K562 (cell line): ENCODE measurements at regions not wholly inside any gene's neighbourhood (a gene's known extent, or its start where the extent isn't known, plus 50 kb on each side); places are given as distances from the start of the nearest gene placed in this dataset.

Experiments
- ATAC-seq: fragments of 200-7000 bp; cut with Tn5 transposase; 3 replicates; pipeline ENCODE4 v1.9.1; 2020; ENCODE audit warnings: moderate library complexity
- BruUV-seq: library from RNA; stranded (reverse); fragments of 400-500 nt; replicated peaks from 2 replicates; lab custom pipeline; 2021; lab: Mats Ljungman, UMichigan
- CTCF ChIA-PET: fragments of 300-600 bp; formaldehyde crosslinking; extraction: SDS; loops from one replicate; lab custom pipeline; 2021; ENCODE audit warnings: low intra/inter-chr PET ratio; lab: Yijun Ruan, JAX
- POLR2A ChIA-PET: fragments of 300-600, 350-650 bp; sonication (Branson Sonifier 250); formaldehyde crosslinking; extraction: SDS; loops from one replicate; lab custom pipeline; 2021; ENCODE audit warnings: antibody characterized with exemption, inconsistent platforms; lab: Yijun Ruan, JAX
- DNase-seq, 4 experiments: peaks; one replicate each; pipeline versions ENCODE4 v3.0.0 to v3.0.0-alpha.2; 2011 to 2018; ENCODE audit warnings: low spot score in 3 of 4, mixed read lengths in 3 of 4; ENCODE audit errors: extremely low read depth in 1 of 4
- FAIRE-seq: peaks from 2 replicates; lab custom pipeline; 2011; peaks lifted over from hg19 to GRCh38; lab: Jason Lieb, UNC
- H2AFZ ChIP-seq: 2 replicates; pipeline ENCODE4 v1.6.0; 2011; ENCODE audit warnings: low read depth, low read length, control low read depth, inconsistent platforms
- H3K27ac ChIP-seq: fragments of 200-600 bp; 3 replicates; pipeline ENCODE4 v1.8.0; 2011; ENCODE audit warnings: low read depth, mild to moderate bottlenecking, control low read depth, inconsistent platforms, low read length, moderate library complexity, mixed read lengths; ENCODE audit errors: extremely low read depth
- H3K27me3 ChIP-seq, 2 experiments: fragments of 300-600 bp in 1 of 2; 2 replicates in 1 of 2; 3 replicates in 1 of 2; pipeline versions ENCODE4 v1.6.0 to v1.8.0; 2011; ENCODE audit warnings: inconsistent platforms in 2 of 2, low read length in 2 of 2, mild to moderate bottlenecking in 1 of 2, mixed read lengths in 1 of 2, moderate library complexity in 1 of 2; ENCODE audit not compliant: control insufficient read depth in 2 of 2, insufficient read depth in 2 of 2
- H3K36me3 ChIP-seq: fragments of 300-600 bp; 3 replicates; pipeline ENCODE4 v1.8.0; 2011; ENCODE audit warnings: mild to moderate bottlenecking, low read length, inconsistent platforms; ENCODE audit not compliant: control insufficient read depth, insufficient read depth
- H3K4me1 ChIP-seq, 2 experiments: fragments of 200-600 bp in 1 of 2; replicated peaks in 1 of 2; 2 replicates in 1 of 2; 3 replicates in 1 of 2; pipeline versions ENCODE4 v1.5.1 to v1.8.0; 2011; ENCODE audit warnings: inconsistent platforms in 2 of 2, low read length in 2 of 2, mild to moderate bottlenecking in 1 of 2, mixed read lengths in 1 of 2, moderate library complexity in 1 of 2; ENCODE audit not compliant: control insufficient read depth in 2 of 2, insufficient read depth in 2 of 2
- H3K4me2 ChIP-seq: 2 replicates; pipeline ENCODE4 v1.6.1; 2011; ENCODE audit warnings: low read length, control low read depth, inconsistent platforms, mixed read lengths; ENCODE audit not compliant: insufficient read depth
- H3K4me3 ChIP-seq: fragments of 200-600 bp; sonication (generic), shearing (Covaris generic); 2 replicates; pipeline ENCODE4 v1.5.1; 2016; ENCODE audit warnings: control low read depth, inconsistent platforms
- H3K79me2 ChIP-seq: fragments of 200-600 bp; 3 replicates; pipeline ENCODE4 v1.8.0; 2011; ENCODE audit warnings: low read length, inconsistent platforms; ENCODE audit not compliant: control insufficient read depth, insufficient read depth
- H3K9ac ChIP-seq, 2 experiments: 2 replicates each; pipeline versions ENCODE4 v1.6.0 to v1.6.1; 2011; ENCODE audit warnings: low read depth in 2 of 2, low read length in 2 of 2, control low read depth in 1 of 2, inconsistent platforms in 1 of 2, mild to moderate bottlenecking in 1 of 2, mixed read lengths in 1 of 2; ENCODE audit not compliant: insufficient read depth in 1 of 2
- H3K9me1 ChIP-seq: one replicate; pipeline ENCODE4 v1.6.0; 2011; ENCODE audit warnings: inconsistent platforms, mild to moderate bottlenecking, low read length, moderate library complexity; ENCODE audit not compliant: control insufficient read depth, insufficient read depth
- H3K9me3 ChIP-seq: replicated peaks from 2 replicates; pipeline ENCODE4 v1.5.1; 2011; ENCODE audit warnings: low read depth, low read length, inconsistent platforms; ENCODE audit not compliant: control insufficient read depth, insufficient read depth
- H4K20me1 ChIP-seq: replicated peaks from 2 replicates; pipeline ENCODE4 v1.6.1; 2011; ENCODE audit warnings: low read length, inconsistent platforms, mixed read lengths; ENCODE audit not compliant: control insufficient read depth, insufficient read depth
- FOXP1 ChIP-seq: sonication (generic); formaldehyde crosslinking; IDR thresholded peaks from 2 replicates; pipeline ENCODE4 v1.8.0; 2022; ENCODE audit warnings: mild to moderate bottlenecking, missing genetic modification reagents
- HCFC1 ChIP-seq: IDR thresholded peaks from 2 replicates; pipeline ENCODE4 v1.6.1; 2012; ENCODE audit warnings: low read depth, low read length, improper control_type of control experiment
- KAT7 ChIP-seq: sonication (generic); formaldehyde crosslinking; IDR thresholded peaks from 2 replicates; pipeline ENCODE4 v1.8.0; 2022; ENCODE audit warnings: missing genetic modification reagents, mild to moderate bottlenecking, borderline replicate concordance
- POLR2B ChIP-seq: fragments of 450-650 bp; IDR thresholded peaks from 2 replicates; pipeline ENCODE4 v1.6.1; 2018; ENCODE audit warnings: low read depth; ENCODE audit not compliant: partially characterized antibody
- ZNF143 ChIP-seq: sonication (generic); formaldehyde crosslinking; IDR thresholded peaks from 2 replicates; pipeline ENCODE4 v1.9.0; 2022; ENCODE audit warnings: mild to moderate bottlenecking, missing genetic modification reagents
- WGBS: fragments of 100-300 bp; shearing (Covaris generic); methylation state at CpG from one replicate; pipeline ENCODE4 v1.1.6; 2016; ENCODE audit warnings: low coverage, mixed read lengths; ENCODE audit not compliant: insufficient coverage; ENCODE audit errors: missing lambda C conversion rate; 5-methylcytosine and 5-hydroxymethylcytosine counted together
- in situ Hi-C: fragments of 300-500 bp; cut with MboI; formaldehyde crosslinking; loops from 4 replicates; pipeline ENCODE4 v1.15.0; 2018; ENCODE audit warnings: inconsistent platforms, mixed read lengths
- intact Hi-C: fragments of 100-400 bp; cut with micrococcal nuclease; formaldehyde crosslinking; loops from 2 replicates; pipeline ENCODE4 v1.14.2; 2022
- TF ChIP-seq, protein P1 (sequence below): fragments of 250-450 bp; sonication (Bioruptor Pico); IDR thresholded peaks from 2 replicates; pipeline ENCODE4 v1.4.0; 2020; ENCODE audit warnings: mild to moderate bottlenecking
- TF ChIP-seq, protein P2 (sequence below), 2 experiments: fragments of 450-650 bp; conservative IDR thresholded peaks; 2 replicates each; pipeline ENCODE4 v1.6.1; 2017; ENCODE audit warnings: mild to moderate bottlenecking in 2 of 2, moderate library complexity in 2 of 2
- TF ChIP-seq, protein P3 (sequence below): conservative IDR thresholded peaks from 2 replicates; pipeline ENCODE4 v1.6.1; 2011; ENCODE audit warnings: low read depth, mild to moderate bottlenecking, low read length; ENCODE audit not compliant: control insufficient read depth
- TF ChIP-seq, protein P4 (sequence below): sonication (generic); formaldehyde crosslinking; IDR thresholded peaks from 2 replicates; pipeline ENCODE4 v1.8.0; 2022; ENCODE audit warnings: mild to moderate bottlenecking, missing genetic modification reagents

DNA sequence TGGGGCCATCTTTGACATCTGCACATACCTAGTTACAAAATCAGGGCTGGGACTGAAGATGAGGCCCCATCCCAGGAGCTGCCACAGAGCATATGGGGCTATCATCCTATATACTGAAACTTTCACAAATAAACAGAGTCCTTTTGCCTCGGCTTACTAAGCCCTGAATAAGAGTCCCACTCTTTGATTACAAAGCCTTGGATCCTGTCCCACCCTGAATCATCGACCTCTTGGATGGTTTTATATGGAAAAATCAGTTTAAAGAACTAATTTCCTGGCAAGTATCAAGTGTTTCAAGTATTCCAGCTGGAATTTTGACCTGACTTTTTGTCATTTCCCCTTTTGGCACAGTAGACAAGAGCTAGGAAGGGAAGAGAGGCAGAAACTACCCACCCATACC lies 331.3 kb upstream of the FRG2C start:
- FAIRE-seq (no peak), ATAC-seq (no peak), DNase-seq (no peak)
- Histone ChIP-seq H3K9me1 (no peaks in the 10 kb centered on the region), H3K27me3 (no peaks in the 10 kb centered on the region; a peak in 1 of 5 replicates), H3K36me3 (no peaks in the 10 kb centered on the region), H3K4me1 (no peaks in the 10 kb centered on the region; a peak in 1 of 5 replicates), H3K27ac (no peak overlapping the region), H4K20me1 (no peaks in the 10 kb centered on the region), H3K79me2 (no peaks in the 10 kb centered on the region), H3K9me3 (no peaks in the 10 kb centered on the region), H3K4me2 (no peak overlapping the region), H2AFZ (no peak overlapping the region), H3K4me3 (no peak overlapping the region), H3K9ac (no peak overlapping the region)
- BruUV-seq: no TSS peak
- ChIA-PET CTCF (no interaction called here), POLR2A (no interaction called here)
- intact Hi-C loops (no loop called here), in situ Hi-C loops (no loop called here)
- 0% methylated on average over 2 of the region's 2 CpGs for WGBS
- TF ChIP-seq ZNF143: no peak
- TF ChIP-seq, protein P1, sequence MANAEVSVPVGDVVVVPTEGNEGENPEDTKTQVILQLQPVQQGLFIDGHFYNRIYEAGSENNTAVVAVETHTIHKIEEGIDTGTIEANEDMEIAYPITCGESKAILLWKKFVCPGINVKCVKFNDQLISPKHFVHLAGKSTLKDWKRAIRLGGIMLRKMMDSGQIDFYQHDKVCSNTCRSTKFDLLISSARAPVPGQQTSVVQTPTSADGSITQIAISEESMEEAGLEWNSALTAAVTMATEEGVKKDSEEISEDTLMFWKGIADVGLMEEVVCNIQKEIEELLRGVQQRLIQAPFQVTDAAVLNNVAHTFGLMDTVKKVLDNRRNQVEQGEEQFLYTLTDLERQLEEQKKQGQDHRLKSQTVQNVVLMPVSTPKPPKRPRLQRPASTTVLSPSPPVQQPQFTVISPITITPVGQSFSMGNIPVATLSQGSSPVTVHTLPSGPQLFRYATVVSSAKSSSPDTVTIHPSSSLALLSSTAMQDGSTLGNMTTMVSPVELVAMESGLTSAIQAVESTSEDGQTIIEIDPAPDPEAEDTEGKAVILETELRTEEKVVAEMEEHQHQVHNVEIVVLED (CRISPR knock-in tag): no peak

DNA sequence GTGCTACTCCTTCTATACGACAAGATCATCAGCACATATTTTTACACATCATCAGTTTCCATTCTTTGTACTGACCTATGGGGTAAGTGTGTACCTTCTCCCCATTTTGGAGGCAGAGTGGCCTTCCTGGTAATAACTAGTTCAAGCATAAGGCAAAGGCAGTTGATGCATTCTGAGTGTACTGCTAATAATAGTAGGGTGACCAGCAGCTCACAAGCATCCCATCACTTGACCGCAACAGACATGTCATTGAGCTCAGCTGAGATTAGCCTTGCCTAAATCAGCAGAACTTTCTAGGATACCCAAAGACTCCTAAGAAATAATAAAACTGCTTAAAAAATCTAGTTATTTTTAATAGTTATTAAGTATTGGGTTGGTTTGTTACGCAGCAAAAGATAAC lies 329.8 kb upstream of the FRG2C start:
- WGBS: 3% methylated on average over 3 of the region's 3 CpGs
- H3K27me3 ChIP-seq: no peaks in the 10 kb centered on the region; a peak in 1 of 5 replicates
- CTCF ChIA-PET: no interaction called here
- no peaks in the 10 kb centered on the region for H3K9me3 ChIP-seq
- in situ Hi-C loops: no loop called here
- intact Hi-C loops: no loop called here
- DNase-seq: no peak
- H3K27ac ChIP-seq: no peak overlapping the region
- H4K20me1 ChIP-seq: no peaks in the 10 kb centered on the region
- H3K9me1 ChIP-seq: no peaks in the 10 kb centered on the region
- POLR2A ChIA-PET: no interaction called here
- no peak for FAIRE-seq
- no peak for ATAC-seq
- no peaks in the 10 kb centered on the region for H3K79me2 ChIP-seq
- H3K9ac ChIP-seq: no peak overlapping the region
- H3K4me3 ChIP-seq: no peak overlapping the region
- H3K36me3 ChIP-seq: no peaks in the 10 kb centered on the region
- no peaks in the 10 kb centered on the region; a peak in 1 of 5 replicates for H3K4me1 ChIP-seq
- H2AFZ ChIP-seq: no peak overlapping the region
- BruUV-seq: no TSS peak
- H3K4me2 ChIP-seq: no peak overlapping the region
- TF ChIP-seq HCFC1 (no peak), FOXP1 (CRISPR knock-in tag) (no peak), KAT7 (CRISPR knock-in tag) (no peak), POLR2B (no peak)
- TF ChIP-seq, protein P2, sequence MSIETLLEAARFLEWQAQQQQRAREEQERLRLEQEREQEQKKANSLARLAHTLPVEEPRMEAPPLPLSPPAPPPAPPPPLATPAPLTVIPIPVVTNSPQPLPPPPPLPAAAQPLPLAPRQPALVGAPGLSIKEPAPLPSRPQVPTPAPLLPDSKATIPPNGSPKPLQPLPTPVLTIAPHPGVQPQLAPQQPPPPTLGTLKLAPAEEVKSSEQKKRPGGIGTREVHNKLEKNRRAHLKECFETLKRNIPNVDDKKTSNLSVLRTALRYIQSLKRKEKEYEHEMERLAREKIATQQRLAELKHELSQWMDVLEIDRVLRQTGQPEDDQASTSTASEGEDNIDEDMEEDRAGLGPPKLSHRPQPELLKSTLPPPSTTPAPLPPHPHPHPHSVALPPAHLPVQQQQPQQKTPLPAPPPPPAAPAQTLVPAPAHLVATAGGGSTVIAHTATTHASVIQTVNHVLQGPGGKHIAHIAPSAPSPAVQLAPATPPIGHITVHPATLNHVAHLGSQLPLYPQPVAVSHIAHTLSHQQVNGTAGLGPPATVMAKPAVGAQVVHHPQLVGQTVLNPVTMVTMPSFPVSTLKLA (conservative IDR thresholded peaks at IDR 0.05): no peak
- TF ChIP-seq, protein P3, sequence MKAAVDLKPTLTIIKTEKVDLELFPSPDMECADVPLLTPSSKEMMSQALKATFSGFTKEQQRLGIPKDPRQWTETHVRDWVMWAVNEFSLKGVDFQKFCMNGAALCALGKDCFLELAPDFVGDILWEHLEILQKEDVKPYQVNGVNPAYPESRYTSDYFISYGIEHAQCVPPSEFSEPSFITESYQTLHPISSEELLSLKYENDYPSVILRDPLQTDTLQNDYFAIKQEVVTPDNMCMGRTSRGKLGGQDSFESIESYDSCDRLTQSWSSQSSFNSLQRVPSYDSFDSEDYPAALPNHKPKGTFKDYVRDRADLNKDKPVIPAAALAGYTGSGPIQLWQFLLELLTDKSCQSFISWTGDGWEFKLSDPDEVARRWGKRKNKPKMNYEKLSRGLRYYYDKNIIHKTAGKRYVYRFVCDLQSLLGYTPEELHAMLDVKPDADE: no peak
- TF ChIP-seq, protein P4, sequence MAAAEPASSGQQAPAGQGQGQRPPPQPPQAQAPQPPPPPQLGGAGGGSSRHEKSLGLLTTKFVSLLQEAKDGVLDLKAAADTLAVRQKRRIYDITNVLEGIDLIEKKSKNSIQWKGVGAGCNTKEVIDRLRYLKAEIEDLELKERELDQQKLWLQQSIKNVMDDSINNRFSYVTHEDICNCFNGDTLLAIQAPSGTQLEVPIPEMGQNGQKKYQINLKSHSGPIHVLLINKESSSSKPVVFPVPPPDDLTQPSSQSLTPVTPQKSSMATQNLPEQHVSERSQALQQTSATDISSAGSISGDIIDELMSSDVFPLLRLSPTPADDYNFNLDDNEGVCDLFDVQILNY (CRISPR knock-in tag): no peak
